ENCODE measurements at regions not wholly inside any gene's neighbourhood (a gene's known extent, or its start where the extent isn't known, plus 50 kb on each side); places are given as distances from the start of the nearest gene placed in this dataset.

GRCh38 chr20:58064411-58065010, 163.9 kb downstream of the ANKRD60 start:
- H3K27me3 Mint-ChIP-seq (ENCODE audit: low read depth), result peaks cover 6% of the 10 kb centered on the region

GRCh38 chr20:58059260-58059544, 169.3 kb downstream of the ANKRD60 start:
- H3K27ac Mint-ChIP-seq (ENCODE audit: unreplicated experiment), result no peak overlapping the region
- H3K36me3 Mint-ChIP-seq (ENCODE audit: low read depth), result peaks cover 1% of the 10 kb centered on the region
- no peak for TF ChIP-seq CTCF (IDR thresholded peaks at IDR 0.05)
- no peaks in the 10 kb centered on the region for H3K4me1 Mint-ChIP-seq (ENCODE audit: low read depth)
- H3K27me3 Mint-ChIP-seq (ENCODE audit: low read depth), result peaks cover 18% of the 10 kb centered on the region
- no peak overlapping the region for H3K4me3 Mint-ChIP-seq (ENCODE audit: unreplicated experiment)
- H3K9me3 Mint-ChIP-seq (ENCODE audit: low read depth), result peaks cover 14% of the 10 kb centered on the region
- no peak for DNase-seq (ENCODE audit: low spot score)

More at GRCh38 chr20:58064411-58065010, 163.9 kb downstream of the ANKRD60 start:
- no peak for DNase-seq (ENCODE audit: low spot score)
- no peak overlapping the region for H3K27ac Mint-ChIP-seq (ENCODE audit: unreplicated experiment)
- no peak for TF ChIP-seq CTCF (IDR thresholded peaks at IDR 0.05)
- no peaks in the 10 kb centered on the region for H3K4me1 Mint-ChIP-seq (ENCODE audit: low read depth)
- H3K36me3 Mint-ChIP-seq (ENCODE audit: low read depth), result peaks cover 1% of the 10 kb centered on the region
- H3K9me3 Mint-ChIP-seq (ENCODE audit: low read depth), result peaks cover 14% of the 10 kb centered on the region
- no peak overlapping the region for H3K4me3 Mint-ChIP-seq (ENCODE audit: unreplicated experiment)

- Mint-ChIP-seq H3K36me3 (ENCODE audit: low read depth) (peaks cover 1% of the 10 kb centered on the region), H3K27me3 (ENCODE audit: low read depth) (peaks cover 18% of the 10 kb centered on the region), H3K4me1 (ENCODE audit: low read depth) (no peaks in the 10 kb centered on the region), H3K9me3 (ENCODE audit: low read depth) (peaks cover 14% of the 10 kb centered on the region), H3K27ac (ENCODE audit: unreplicated experiment) (no peak overlapping the region), H3K4me3 (ENCODE audit: unreplicated experiment) (no peak overlapping the region)
- peak; percentile 48 for DNase-seq (ENCODE audit: low spot score)
- no peak for TF ChIP-seq CTCF (IDR thresholded peaks at IDR 0.05)
Measured at GRCh38 chr20:58058421-58059259, 169.8 kb downstream of the ANKRD60 start.

GRCh38 chr20:58056921-58057686, 171.3 kb downstream of the ANKRD60 start:
- peak; percentile 26 for DNase-seq (ENCODE audit: low spot score)
- H3K9me3 Mint-ChIP-seq (ENCODE audit: low read depth), result peaks cover 4% of the 10 kb centered on the region
- no peaks in the 10 kb centered on the region for H3K4me1 Mint-ChIP-seq (ENCODE audit: low read depth)
- no peak overlapping the region for H3K27ac Mint-ChIP-seq (ENCODE audit: unreplicated experiment)
- no peak overlapping the region for H3K4me3 Mint-ChIP-seq (ENCODE audit: unreplicated experiment)
- H3K27me3 Mint-ChIP-seq (ENCODE audit: low read depth), result peaks cover 20% of the 10 kb centered on the region
- no peak for TF ChIP-seq CTCF (IDR thresholded peaks at IDR 0.05)
- peaks cover 1% of the 10 kb centered on the region for H3K36me3 Mint-ChIP-seq (ENCODE audit: low read depth)

GRCh38 chr20:58056021-58056591, 172.3 kb downstream of the ANKRD60 start:
- H3K27ac Mint-ChIP-seq (ENCODE audit: unreplicated experiment), result no peak overlapping the region
- no peak for TF ChIP-seq CTCF (IDR thresholded peaks at IDR 0.05)
- DNase-seq (ENCODE audit: low spot score), result peak; percentile 22
- no peak overlapping the region for H3K4me3 Mint-ChIP-seq (ENCODE audit: unreplicated experiment)
- peaks cover 9% of the 10 kb centered on the region for H3K9me3 Mint-ChIP-seq (ENCODE audit: low read depth)
- peaks cover 23% of the 10 kb centered on the region for H3K27me3 Mint-ChIP-seq (ENCODE audit: low read depth)
- no peaks in the 10 kb centered on the region for H3K4me1 Mint-ChIP-seq (ENCODE audit: low read depth)
- no peaks in the 10 kb centered on the region for H3K36me3 Mint-ChIP-seq (ENCODE audit: low read depth)

All from chondrocyte (in vitro differentiated cells).